Type B pancreatic cell (in vitro differentiated cells): ENCODE measurements at regions not wholly inside any gene's neighbourhood (a gene's known extent, or its start where the extent isn't known, plus 50 kb on each side); places are given as distances from the start of the nearest gene placed in this dataset.

ENCODE experiments used
- DNase-seq: peaks from one replicate; pipeline ENCODE4 v3.0.0; 2021; ENCODE audit warnings: mixed read lengths; ENCODE audit not compliant: unreplicated experiment; ENCODE audit errors: extremely low spot score
- H3K27ac Mint-ChIP-seq: 2 replicates; pipeline ENCODE4 v1.8.0; 2021; ENCODE audit warnings: mild to moderate bottlenecking, mixed read lengths
- H3K27me3 Mint-ChIP-seq: 2 replicates; pipeline ENCODE4 v1.8.0; 2021; ENCODE audit warnings: mixed read lengths
- H3K36me3 Mint-ChIP-seq: 2 replicates; pipeline ENCODE4 v1.8.0; 2021; ENCODE audit warnings: mixed read lengths
- H3K4me1 Mint-ChIP-seq: one replicate; pipeline ENCODE4 v1.8.0; 2021; ENCODE audit warnings: mixed read lengths; ENCODE audit not compliant: unreplicated experiment
- H3K4me3 Mint-ChIP-seq: 2 replicates; pipeline ENCODE4 v1.8.0; 2021; ENCODE audit warnings: mild to moderate bottlenecking, mixed read lengths
- H3K9me3 Mint-ChIP-seq: 2 replicates; pipeline ENCODE4 v1.8.0; 2021; ENCODE audit warnings: mixed read lengths
- TF ChIP-seq, protein P1 (sequence below): fragments of 200-600 bp; sonication (generic); conservative IDR thresholded peaks from 2 replicates; pipeline ENCODE4 v1.5.0; 2021; ENCODE audit warnings: antibody characterized with exemption, mild to moderate bottlenecking

- DNase-seq: no peak
- TF ChIP-seq, protein P1, sequence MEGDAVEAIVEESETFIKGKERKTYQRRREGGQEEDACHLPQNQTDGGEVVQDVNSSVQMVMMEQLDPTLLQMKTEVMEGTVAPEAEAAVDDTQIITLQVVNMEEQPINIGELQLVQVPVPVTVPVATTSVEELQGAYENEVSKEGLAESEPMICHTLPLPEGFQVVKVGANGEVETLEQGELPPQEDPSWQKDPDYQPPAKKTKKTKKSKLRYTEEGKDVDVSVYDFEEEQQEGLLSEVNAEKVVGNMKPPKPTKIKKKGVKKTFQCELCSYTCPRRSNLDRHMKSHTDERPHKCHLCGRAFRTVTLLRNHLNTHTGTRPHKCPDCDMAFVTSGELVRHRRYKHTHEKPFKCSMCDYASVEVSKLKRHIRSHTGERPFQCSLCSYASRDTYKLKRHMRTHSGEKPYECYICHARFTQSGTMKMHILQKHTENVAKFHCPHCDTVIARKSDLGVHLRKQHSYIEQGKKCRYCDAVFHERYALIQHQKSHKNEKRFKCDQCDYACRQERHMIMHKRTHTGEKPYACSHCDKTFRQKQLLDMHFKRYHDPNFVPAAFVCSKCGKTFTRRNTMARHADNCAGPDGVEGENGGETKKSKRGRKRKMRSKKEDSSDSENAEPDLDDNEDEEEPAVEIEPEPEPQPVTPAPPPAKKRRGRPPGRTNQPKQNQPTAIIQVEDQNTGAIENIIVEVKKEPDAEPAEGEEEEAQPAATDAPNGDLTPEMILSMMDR: no peak
- no peaks in the 10 kb centered on the region for H3K9me3 Mint-ChIP-seq
- H3K4me3 Mint-ChIP-seq: no peak overlapping the region
- peaks cover 22% of the 10 kb centered on the region for H3K4me1 Mint-ChIP-seq
- peaks cover 8% of the 10 kb centered on the region for H3K27me3 Mint-ChIP-seq
- no peak overlapping the region for H3K27ac Mint-ChIP-seq
- no peaks in the 10 kb centered on the region for H3K36me3 Mint-ChIP-seq
Measured at GRCh38 chr20:11193241-11193640, 519.4 kb upstream of the JAG1 start.

- Mint-ChIP-seq H3K4me3 (no peak overlapping the region), H3K27me3 (peaks cover 12% of the 10 kb centered on the region), H3K4me1 (peaks cover 22% of the 10 kb centered on the region), H3K36me3 (no peaks in the 10 kb centered on the region), H3K9me3 (no peaks in the 10 kb centered on the region), H3K27ac (no peak overlapping the region)
- TF ChIP-seq, protein P1: no peak
- no peak for DNase-seq
Measured at GRCh38 chr20:11195169-11195568, 521.4 kb upstream of the JAG1 start.

- peaks cover 8% of the 10 kb centered on the region for H3K27me3 Mint-ChIP-seq
- H3K27ac Mint-ChIP-seq: peak overlapping the region; percentile 22
Measured at GRCh38 chr20:11195899-11196558, 522.2 kb upstream of the JAG1 start.

GRCh38 chr20:11197851-11198250 lies 524.1 kb upstream of the JAG1 start:
- Mint-ChIP-seq H3K4me3 (no peak overlapping the region), H3K4me1 (peaks cover 18% of the 10 kb centered on the region), H3K27ac (no peak overlapping the region), H3K27me3 (peaks cover 8% of the 10 kb centered on the region), H3K9me3 (no peaks in the 10 kb centered on the region), H3K36me3 (no peaks in the 10 kb centered on the region)
- TF ChIP-seq, protein P1: no peak
- no peak for DNase-seq

More at GRCh38 chr20:11195899-11196558, 522.2 kb upstream of the JAG1 start:
- Mint-ChIP-seq H3K9me3 (no peaks in the 10 kb centered on the region), H3K4me3 (no peak overlapping the region), H3K4me1 (peaks cover 22% of the 10 kb centered on the region), H3K36me3 (no peaks in the 10 kb centered on the region)
- DNase-seq: no peak
- TF ChIP-seq, protein P1: no peak

GRCh38 chr20:11200423-11200822 lies 526.6 kb upstream of the JAG1 start:
- Mint-ChIP-seq H3K9me3 (no peaks in the 10 kb centered on the region), H3K4me3 (no peak overlapping the region), H3K27me3 (peaks cover 8% of the 10 kb centered on the region), H3K27ac (no peak overlapping the region), H3K36me3 (no peaks in the 10 kb centered on the region), H3K4me1 (peaks cover 15% of the 10 kb centered on the region)
- TF ChIP-seq, protein P1: no peak
- DNase-seq: no peak
